Adrenal gland (tissue), 9 donors: ENCODE measurements at regions not wholly inside any gene's neighbourhood (a gene's known extent, or its start where the extent isn't known, plus 50 kb on each side); places are given as distances from the start of the nearest gene placed in this dataset.

Experiments used
- DNase-seq, 7 donors: peaks; one replicate each; pipeline ENCODE4 v3.0.0-alpha.2; 2019 to 2020
- H3K27ac ChIP-seq, 5 donors: fragments of 200-600 bp; sonication (generic) in 4 of 5; 1 replicate in 3 of 5; 2 replicates in 2 of 5; pipeline versions ENCODE4 v1.5.1 to v1.8.0; 2016 to 2020; ENCODE audit warnings: mild to moderate bottlenecking in 1 of 5
- H3K27me3 ChIP-seq: fragments of 200-600 bp; 2 replicates; pipeline ENCODE4 v1.8.0; 2021
- H3K36me3 ChIP-seq, 2 donors: fragments of 200-600 bp; replicated peaks in 1 of 2; 1 replicate in 1 of 2; 2 replicates in 1 of 2; pipeline versions ENCODE4 v1.5.1 to v1.8.0; 2018 to 2022
- H3K4me1 ChIP-seq, 2 donors: fragments of 200-600 bp; replicated peaks in 1 of 2; 1 replicate in 1 of 2; 2 replicates in 1 of 2; pipeline versions ENCODE4 v1.5.1 to v1.8.0; 2018 to 2021
- H3K4me3 ChIP-seq, 4 donors: fragments of 200-600 bp; sonication (generic) in 3 of 4; one replicate each; pipeline ENCODE4 v1.5.1; 2016 to 2018
- H3K9me3 ChIP-seq, 3 donors: fragments of 200-600 bp; sonication (generic) in 1 of 3; replicated peaks in 1 of 3; 1 replicate in 2 of 3; 2 replicates in 1 of 3; pipeline versions ENCODE4 v1.5.1 to v1.8.0; 2016 to 2021
- CTCF ChIP-seq, 6 experiments: fragments of 450-650 bp in 4 of 6; fragments of 200-600 bp in 2 of 6; sonication (generic) in 1 of 6; IDR thresholded peaks; 1 replicate in 5 of 6; 2 replicates in 1 of 6; pipeline versions ENCODE4 v1.5.1 to v1.8.0; 2016 to 2021; ENCODE audit warnings: antibody characterized with exemption in 6 of 6, mild to moderate bottlenecking in 2 of 6, moderate library complexity in 1 of 6
- POLR2A ChIP-seq, 2 donors: fragments of 450-650 bp; IDR thresholded peaks; one replicate each; pipeline ENCODE4 v1.6.1; 2017; ENCODE audit warnings: antibody characterized with exemption in 2 of 2, mild to moderate bottlenecking in 2 of 2, moderate library complexity in 1 of 2
- WGBS, 4 donors: extraction: QIAGEN DNeasy Blood & Tissue Kit in 2 of 4; methylation state at CpG; one replicate each; pipeline versions ENCODE4 v1.1.5 to v1.1.7; 2013 to 2017; 5-methylcytosine and 5-hydroxymethylcytosine counted together
- intact Hi-C, 2 donors: fragments of 100-400 bp; cut with DNase I; formaldehyde crosslinking; loops; one replicate each; pipeline versions ENCODE4 v1.14.1 to v1.15.0; 2022 to 2023
- donor health status: healthy with polysubstance abuse.
- donor health status: Bipolar disorder and iron deficiency.
- donor health status: DM: yes; HTN: yes; CAD: no.
- donor health status: DM: no; HTN: no; CAD: no.
- donor health status: DM: no; HTN: no; CAD: no.

- Histone ChIP-seq H3K27me3 (no peaks in the 10 kb centered on the region), H3K9me3 (no peaks in the 10 kb centered on the region), H3K4me1 (peaks cover 0 to 7% of the 10 kb centered on the region in 2 donors), H3K27ac (no peak overlapping the region), H3K4me3 (no peak overlapping the region), H3K36me3 (no peaks in the 10 kb centered on the region)
- intact Hi-C loops, result no loop called here
- 89 to 93% (median 91%) methylated on average over 3 of the region's 3 CpGs for WGBS, 4 donors
- TF ChIP-seq POLR2A (IDR thresholded peaks at IDR 0.05) (no peak), CTCF (IDR thresholded peaks at IDR 0.05) (no peak)
- DNase-seq, result no peak
Measured at GRCh38 chr3:174540116-174540908, 318.8 kb upstream of the NAALADL2 start.

GRCh38 chr3:174541708-174542315 lies 317.3 kb upstream of the NAALADL2 start:
- Histone ChIP-seq H3K9me3 (no peaks in the 10 kb centered on the region), H3K4me3 (no peak overlapping the region), H3K4me1 (no peaks in the 10 kb centered on the region), H3K36me3 (no peaks in the 10 kb centered on the region), H3K27ac (no peak overlapping the region), H3K27me3 (no peaks in the 10 kb centered on the region)
- DNase-seq, result no peak
- intact Hi-C loops, result no loop called here
- TF ChIP-seq CTCF (IDR thresholded peaks at IDR 0.05) (no peak), POLR2A (IDR thresholded peaks at IDR 0.05) (no peak)
- 79 to 96% (median 89%) methylated on average over 2 of the region's 2 CpGs for WGBS, 4 donors

GRCh38 chr3:174547801-174548435 lies 311.2 kb upstream of the NAALADL2 start:
- H3K9me3 ChIP-seq, result no peaks in the 10 kb centered on the region
- H3K4me1 ChIP-seq, result no peaks in the 10 kb centered on the region
- DNase-seq, result no peak
- H3K27ac ChIP-seq, result no peak overlapping the region
- no peak overlapping the region for H3K4me3 ChIP-seq
- TF ChIP-seq CTCF (IDR thresholded peaks at IDR 0.05), result no peak
- no peak for TF ChIP-seq POLR2A (IDR thresholded peaks at IDR 0.05)
- H3K27me3 ChIP-seq, result no peaks in the 10 kb centered on the region
- H3K36me3 ChIP-seq, result no peaks in the 10 kb centered on the region
- WGBS, 4 donors, result 60 to 75% (median 69%) methylated on average over 2 of the region's 2 CpGs
- intact Hi-C loops, result no loop called here

GRCh38 chr3:174548841-174549623 lies 310.1 kb upstream of the NAALADL2 start:
- H3K4me1 ChIP-seq, result no peaks in the 10 kb centered on the region
- no peaks in the 10 kb centered on the region for H3K27me3 ChIP-seq
- TF ChIP-seq POLR2A (IDR thresholded peaks at IDR 0.05) (no peak), CTCF (IDR thresholded peaks at IDR 0.05) (no peak)
- WGBS, 4 donors, result 73 to 88% (median 82%) methylated on average over 4 of the region's 4 CpGs
- intact Hi-C loops, result no loop called here
- no peak overlapping the region for H3K4me3 ChIP-seq
- H3K27ac ChIP-seq, result no peak overlapping the region
- DNase-seq, result no peak
- H3K9me3 ChIP-seq, result no peaks in the 10 kb centered on the region
- no peaks in the 10 kb centered on the region for H3K36me3 ChIP-seq
